HG02885 (cell line): ENCODE measurements at regions not wholly inside any gene's neighbourhood (a gene's known extent, or its start where the extent isn't known, plus 50 kb on each side); places are given as distances from the start of the nearest gene placed in this dataset.
"Not testable (repeated sequence)": the region's sequence is repeated elsewhere in the genome, so short reads cannot be mapped to it uniquely, and the experiment has no call there.

ENCODE experiments used
- ATAC-seq: cut with Tn5 transposase; IDR thresholded peaks from one replicate; pipeline ENCODE4 v1.9.1; 2021; ENCODE audit warnings: mild to moderate bottlenecking; ENCODE audit not compliant: unreplicated experiment, poor library complexity

DNA sequence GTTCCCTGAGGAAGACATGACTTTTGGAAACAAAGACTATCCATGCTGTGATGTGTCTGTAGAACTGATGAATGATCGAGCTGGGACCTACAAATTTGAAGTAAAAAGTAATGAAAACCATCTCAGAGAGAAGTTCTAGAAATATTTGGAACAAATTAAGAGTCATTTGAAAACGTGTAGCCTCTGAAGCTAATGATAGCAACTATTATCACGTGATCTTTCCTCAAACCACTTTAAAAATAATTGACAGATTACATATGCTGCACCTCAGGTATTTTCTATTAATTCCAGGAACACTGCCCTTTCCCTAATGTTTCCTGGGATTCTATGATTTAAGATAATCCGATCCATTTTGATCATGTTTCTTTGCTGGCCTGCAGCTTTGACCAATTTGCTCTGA lies 990.3 kb downstream of the CDH8 start:
- ATAC-seq, result no peak

DNA sequence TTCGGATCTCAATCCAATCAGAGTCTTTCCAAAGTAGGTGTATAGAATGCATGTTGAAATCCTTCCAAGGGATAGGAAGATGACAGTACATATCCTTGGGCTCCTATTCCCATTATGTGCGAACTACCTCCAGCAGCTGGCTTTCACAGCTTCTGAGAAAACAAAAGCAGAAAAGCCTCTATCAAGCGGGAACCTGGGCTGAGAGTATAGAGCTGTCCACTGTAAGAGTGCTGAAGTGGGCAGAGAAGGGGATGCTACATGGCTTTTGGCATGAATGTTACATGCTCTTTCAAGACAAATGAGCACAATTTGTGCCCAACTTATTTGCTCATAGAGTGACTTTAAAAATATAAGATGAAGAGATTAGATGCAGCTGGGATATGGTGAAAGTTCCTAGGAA lies 993.5 kb downstream of the CDH8 start:
- no peak for ATAC-seq

DNA sequence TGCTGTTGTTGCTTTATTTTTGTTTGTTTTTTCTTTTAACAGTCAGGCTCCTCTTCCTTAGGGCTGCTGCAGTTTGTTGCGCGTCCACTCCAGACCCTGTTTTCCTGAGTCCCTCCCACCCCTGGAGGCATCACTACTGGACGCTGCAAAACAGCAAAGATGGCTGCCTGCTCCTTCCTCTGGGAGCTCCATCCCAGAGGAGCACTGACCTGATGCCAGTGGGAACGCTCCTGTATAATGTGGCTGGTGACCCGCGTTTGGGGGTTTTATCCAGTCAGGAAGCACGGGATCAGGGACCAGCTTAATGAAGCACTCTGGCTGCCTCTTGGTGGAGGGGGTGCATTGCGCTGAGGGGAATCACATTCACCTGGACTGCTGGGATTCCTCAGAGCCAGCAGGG lies 1005.6 kb downstream of the CDH8 start:
- no peak for ATAC-seq

- ATAC-seq, result no peak
Measured at GRCh38 chr16:61024180-61024900, 1011.9 kb downstream of the CDH8 start.

DNA sequence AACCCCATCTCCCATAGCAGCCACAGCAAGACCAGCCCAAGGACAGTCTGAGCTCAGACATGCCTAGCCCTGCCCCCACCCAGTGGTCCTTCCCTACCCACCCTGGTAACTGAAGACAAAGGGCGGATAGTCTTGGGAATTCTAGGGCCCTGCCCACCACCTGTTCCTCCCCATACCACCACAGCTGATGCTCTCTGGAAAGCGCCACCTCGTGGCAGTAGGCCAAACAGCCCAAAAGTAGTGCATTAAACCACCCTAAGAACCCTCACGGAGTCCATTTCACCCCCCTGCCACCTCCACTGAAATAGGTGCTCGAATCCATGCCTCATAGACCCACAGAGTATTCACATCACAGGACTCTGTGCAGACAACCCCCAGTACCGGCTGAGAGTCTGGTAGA lies 1021.4 kb downstream of the CDH8 start:
- no peak for ATAC-seq

- no peak for ATAC-seq
Measured at GRCh38 chr16:61007694-61008093, 1028.5 kb downstream of the CDH8 start.

- ATAC-seq, result no peak
Measured at GRCh38 chr16:61005952-61006351, 1030.3 kb downstream of the CDH8 start.

GRCh38 chr16:61002479-61003204 lies 1033.6 kb downstream of the CDH8 start:
- ATAC-seq, result no peak

GRCh38 chr16:60991886-60992285 lies 1044.4 kb downstream of the CDH8 start:
- ATAC-seq, result no peak

DNA sequence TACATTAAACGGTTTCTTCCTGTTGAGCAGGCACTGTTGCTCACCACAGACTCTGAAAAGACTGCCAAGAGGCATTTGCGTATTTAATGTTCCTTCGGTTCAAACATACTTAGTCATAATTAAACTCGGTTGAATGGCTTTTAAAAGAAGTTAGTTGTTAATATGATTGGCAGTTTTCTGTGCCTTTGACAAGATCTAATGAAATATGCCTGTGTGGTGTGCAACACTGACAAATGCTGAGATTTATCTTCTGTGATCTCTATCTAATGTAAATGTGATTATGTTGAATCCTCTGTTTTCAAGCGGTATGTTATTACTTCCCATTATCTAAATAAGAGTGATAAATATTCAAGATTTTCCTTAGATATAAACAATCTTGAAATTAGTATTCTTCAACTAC lies 1046.6 kb downstream of the CDH8 start:
- no peak for ATAC-seq

DNA sequence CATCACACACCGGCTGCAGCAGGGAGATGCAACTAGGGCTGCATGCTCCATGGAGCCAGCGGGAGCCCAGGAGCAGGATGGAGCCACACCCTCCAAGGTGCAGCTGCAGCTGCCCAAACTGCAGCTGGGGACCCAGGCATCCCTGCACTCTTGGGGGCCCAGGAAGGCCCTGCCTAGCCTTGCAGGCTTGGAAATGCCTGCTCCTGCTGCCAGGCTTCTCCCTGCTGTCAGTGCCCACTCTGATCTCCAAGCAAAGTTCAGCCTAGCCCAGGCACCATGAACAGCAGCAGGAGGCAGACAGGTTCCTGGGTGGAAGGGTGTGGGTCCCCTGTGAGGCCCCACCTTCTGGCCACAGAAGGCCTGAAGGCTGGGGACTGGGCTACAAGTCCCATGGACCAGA lies 1057.1 kb downstream of the CDH8 start:
- ATAC-seq, result no peak

- ATAC-seq, result no peak
Measured at GRCh38 chr16:60949800-60950199, 1086.4 kb downstream of the CDH8 start.

DNA sequence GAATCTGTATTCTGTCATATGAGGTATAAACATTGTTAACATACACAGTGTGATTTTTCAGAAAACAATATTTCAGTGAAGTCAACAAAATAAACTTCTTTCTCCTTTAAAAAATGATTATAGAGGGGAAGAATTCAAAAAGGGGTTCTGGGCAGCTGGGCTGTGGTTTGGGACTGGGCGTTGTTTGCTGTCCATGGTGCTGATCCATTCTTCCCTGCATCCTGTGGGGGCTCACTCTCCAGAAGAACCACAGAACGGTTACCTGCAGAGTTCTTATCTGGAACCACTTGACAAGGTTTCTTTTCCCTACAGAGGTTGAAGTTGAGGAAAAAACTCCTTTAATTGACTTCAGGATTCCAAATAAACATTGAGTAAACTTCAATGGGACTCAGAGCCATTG lies 1091.0 kb downstream of the CDH8 start:
- ATAC-seq, result no peak

GRCh38 chr16:60936189-60936588 lies 1100.0 kb downstream of the CDH8 start:
- ATAC-seq, result not testable (repeated sequence)

DNA sequence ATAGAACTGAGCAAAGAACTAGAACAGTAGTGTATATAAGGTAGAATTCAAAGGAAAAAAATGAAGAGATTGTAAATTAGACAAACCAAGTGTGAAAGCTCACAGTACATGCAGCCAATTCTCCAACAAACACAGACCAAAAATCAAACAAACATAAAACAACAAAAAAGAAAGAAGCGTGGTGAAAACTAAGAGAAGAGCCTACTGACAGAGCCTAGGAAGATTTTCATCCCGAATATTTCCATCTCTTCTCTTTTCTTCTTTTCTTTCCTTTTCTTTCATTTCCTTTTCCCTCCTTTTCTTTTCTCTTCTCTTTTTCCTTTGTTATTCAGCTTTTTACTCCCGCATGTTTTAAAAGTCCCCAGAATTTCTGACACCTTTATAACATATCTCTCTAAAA lies 1103.6 kb downstream of the CDH8 start:
- ATAC-seq, result no peak

DNA sequence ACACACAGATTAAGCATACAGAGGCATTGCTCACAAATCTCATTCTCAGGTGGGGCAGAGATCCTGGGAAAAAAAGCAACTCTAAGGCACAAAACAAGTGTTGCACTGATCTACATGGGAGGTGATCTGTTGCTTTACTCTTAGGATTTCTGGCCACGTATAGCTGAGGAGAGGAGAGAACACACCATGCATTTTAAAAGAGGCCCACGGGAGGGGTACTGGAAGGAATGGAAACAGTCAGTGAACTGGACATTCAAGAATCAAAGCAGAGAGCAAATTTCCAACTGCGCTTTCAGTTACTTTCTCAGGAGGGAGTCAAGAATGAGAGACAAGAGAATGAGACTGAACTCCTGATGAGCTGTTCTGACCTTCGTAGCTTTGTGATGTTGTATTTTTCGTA lies 1105.9 kb downstream of the CDH8 start:
- no peak for ATAC-seq

DNA sequence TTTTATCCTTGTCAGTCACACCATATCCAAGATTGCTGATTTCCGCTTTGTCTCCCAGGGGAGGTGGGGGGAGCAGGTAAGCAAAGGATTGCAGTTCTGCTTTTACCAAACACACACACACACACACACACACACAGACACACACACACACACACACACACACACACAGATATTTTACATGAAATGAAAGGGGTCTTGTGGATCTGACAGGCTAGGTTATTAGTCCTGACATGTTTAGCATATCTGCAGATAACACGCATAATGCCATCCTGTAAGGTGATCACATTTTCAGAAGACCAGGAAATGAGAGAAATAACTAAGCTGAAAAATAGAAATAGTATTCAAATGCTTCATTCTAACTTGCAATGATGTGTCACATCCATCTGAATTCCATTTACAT lies 1113.3 kb downstream of the CDH8 start:
- ATAC-seq, result no peak

- no peak for ATAC-seq
Measured at GRCh38 chr16:60914334-60914733, 1121.9 kb downstream of the CDH8 start.

- no peak for ATAC-seq
Measured at GRCh38 chr16:60907645-60908044, 1128.6 kb downstream of the CDH8 start.

DNA sequence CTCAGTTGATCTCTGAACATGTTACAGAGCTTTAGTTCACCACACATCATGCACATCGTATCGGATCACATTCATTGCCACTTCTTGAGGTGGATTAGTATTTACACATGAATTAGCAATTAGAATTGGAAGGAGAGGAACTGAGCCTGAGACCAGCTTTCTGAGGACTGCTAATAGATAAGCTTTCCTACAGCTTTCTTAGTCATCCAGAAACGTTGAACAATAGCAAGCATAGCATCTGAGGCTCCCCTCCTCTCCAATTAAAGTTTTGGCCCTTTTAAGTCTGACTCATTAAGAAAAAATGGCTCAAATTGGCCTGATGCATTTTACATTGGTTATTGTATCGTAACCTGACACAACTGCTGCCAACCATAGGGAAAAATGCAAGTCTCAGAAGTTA lies 1130.4 kb downstream of the CDH8 start:
- ATAC-seq, result no peak

- no peak for ATAC-seq
Measured at GRCh38 chr16:60902114-60902513, 1134.1 kb downstream of the CDH8 start.

- no peak for ATAC-seq
Measured at GRCh38 chr16:60882816-60883215, 1153.4 kb downstream of the CDH8 start.
